ENCODE measurements at regions not wholly inside any gene's neighbourhood (a gene's known extent, or its start where the extent isn't known, plus 50 kb on each side); places are given as distances from the start of the nearest gene placed in this dataset.
"Not testable (repeated sequence)": the region's sequence is repeated elsewhere in the genome, so short reads cannot be mapped to it uniquely, and the experiment has no call there.

DNA sequence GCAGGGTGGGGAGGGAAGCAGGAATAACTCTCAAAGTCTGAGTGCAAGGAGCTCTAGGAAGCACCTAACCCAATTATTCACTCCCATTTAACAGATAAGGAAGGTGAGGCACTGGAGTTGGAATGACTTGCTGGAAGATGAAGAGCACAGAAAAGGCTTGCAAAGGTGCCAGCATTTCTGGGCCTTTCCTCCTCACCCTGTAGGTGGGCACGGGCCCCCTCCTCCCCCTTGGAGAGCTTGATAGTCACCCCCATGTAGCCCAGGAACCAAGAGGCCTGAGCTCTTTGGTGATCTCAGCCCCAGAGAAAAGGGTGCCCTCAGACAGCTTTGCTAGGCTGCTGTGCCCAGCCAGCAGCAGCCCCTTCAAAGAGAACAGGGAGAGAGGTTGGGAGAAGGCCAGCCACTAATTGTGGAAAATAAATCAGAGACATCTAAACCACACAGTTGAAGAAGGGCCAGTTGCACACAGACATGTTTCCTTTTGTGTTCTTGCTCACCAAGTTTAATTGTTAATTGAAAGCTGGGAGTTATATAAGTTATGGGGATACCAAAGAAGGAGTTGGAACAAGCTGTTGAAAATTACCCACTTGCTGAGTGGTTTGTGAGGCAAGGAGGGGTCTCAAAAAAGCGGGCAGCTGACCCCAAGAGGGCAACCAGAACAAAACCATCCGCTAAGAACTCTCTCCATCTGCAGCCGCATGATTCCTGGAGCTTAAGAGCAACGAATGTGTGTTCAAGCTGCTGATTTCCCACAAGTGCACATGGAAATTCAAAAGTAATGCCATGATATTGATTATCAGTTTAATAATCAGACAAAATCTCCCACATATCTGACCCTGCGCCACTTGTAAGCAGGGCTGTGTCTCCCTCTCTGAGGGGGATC is 77.0 kb downstream of the MRPL14 start:
- no peak for DNase-seq

DNA sequence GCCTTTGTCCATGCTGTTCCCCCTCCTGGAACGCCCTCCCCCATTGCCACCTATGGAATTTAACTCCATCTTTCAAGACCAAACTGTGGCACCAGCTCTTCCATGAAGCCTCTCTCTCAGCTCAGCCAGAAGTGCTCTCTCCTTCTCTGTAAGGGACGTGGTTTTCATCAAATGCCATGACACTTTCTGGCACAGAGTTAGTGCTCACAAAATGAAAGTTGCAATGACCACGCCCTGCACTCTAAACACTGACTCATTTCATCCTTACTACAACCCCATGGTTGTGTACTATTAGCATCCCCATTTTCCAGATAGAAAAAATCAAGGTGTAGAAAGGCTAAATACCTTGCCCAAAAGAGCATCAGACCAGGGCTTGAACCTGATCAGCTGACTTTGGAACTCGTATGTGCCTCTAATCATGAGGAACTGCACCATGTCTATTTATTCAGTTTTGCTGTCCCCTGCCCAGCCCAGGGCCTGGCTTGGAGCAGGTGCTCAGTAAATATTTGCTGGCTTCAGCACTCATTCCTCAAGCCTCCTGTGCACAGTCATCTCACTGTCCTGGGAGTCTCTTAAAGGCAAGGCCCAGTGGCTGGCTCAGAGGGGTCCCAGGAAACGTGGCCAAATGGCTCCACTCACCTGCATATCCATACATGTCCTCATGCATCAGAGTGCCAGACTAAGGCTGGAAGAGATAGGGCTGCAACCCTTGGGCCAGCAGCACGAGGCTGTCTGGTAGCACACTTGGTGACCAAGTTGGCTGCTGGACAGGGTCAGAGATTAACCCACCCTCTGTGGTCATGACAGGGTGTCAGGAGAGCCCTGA is 77.9 kb downstream of the MRPL14 start:
- DNase-seq: no peak

DNA sequence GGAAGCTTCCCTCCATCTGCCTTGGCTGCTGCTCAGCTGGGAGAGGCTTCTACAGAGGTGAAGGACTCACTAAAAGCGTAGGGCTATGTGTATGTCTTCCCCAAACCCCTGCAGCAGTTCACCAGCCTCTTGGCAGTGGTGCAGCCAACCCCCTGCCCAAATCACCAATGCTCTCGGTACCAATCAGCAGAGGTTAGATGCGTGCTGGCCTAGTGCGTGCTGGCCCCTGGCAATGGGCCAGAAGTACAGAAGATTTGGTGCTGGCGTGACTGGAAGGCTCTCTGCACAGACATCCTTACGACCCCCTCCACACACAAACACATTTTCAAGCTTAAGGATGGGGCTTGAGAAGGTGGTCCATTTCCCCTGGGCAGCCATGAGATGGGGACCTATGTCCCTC is 79.0 kb downstream of the MRPL14 start:
- no peak for DNase-seq

DNA sequence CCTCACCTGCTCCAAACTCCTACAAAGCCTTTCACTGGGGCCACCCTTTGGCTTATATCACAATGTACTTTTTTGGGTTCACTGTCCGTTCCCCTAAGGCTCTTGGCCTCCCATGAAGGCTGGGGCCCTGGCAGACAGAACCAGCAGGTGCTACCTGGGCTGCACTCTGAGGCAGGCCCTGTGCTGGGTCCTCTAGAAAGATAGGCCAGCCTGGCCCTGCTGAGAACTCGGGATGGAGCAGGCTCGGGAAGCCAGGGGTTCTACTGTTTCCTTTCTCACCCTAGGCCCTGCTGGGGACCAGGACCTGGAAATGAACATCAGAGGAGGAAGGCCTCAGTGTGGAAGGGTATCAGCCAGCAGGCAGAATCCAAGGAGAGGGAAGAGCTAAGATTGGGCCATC is 79.5 kb downstream of the MRPL14 start:
- no peak for DNase-seq

DNA sequence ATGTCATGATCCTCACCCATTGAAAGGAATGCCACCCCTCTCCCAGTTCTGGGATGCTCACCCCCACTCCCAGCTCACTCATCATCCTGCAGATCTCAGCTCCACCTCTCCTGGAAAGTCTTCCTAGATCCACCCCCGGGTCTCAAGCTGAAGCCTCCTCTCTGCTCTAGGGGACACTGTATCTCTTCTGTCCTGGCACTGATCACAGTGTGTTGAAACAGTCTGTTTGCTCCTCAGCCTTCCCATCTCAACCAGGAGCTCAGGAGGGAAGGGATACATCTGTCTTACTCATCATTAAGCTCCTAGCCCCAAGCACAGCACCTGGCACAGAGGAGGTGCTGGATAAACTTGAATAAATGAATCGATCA is 80.1 kb downstream of the MRPL14 start:
- DNase-seq: no peak

DNA sequence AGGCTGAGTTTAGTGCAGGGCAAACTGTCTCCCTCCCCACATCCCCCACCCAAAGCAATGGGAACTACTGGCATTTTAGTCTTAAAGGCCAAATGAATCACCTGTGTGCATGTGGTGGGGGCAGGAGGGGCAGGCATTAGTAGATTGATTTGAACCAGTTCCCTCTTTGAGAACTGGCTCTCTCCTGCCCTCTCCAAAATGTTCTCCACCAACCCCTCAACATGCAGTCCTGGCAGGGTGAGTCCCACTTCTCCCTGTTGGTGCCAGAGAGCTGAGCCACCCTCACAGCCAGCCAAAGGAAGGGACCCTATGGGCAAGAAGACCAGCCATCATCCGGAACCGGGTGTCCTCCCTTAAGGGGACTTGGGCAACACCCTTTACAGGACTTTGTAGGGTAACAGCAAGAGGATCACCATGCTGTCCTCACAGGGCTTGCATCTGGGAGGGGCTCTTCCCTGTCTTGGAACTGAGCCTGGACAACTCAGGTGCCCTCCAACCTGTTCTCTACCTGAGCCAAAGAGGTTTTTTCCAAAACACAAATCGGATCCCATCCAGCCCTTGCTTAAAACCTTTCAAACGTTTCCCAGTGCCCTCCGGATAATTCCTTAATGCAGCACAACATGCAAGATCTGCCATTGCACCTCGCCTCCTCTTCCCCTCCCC is 80.6 kb downstream of the MRPL14 start:
- no peak for DNase-seq

DNA sequence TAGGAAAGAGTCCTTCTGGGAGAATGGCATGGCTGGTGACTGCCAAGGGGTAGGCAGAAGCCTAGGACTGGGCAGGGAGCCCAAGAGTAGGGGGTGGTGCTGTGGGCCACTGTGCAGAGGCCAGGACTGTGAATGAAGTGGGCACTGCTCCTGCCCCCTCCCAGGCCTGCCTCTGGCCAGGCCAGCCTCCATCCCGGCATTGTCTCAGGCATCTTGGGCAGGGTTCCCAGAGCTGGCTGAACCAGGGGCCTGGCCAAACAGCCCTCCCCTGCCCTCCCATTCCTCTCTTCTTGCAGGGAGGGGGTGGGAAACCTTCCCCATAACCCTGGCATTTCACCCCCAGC is 81.6 kb downstream of the MRPL14 start:
- DNase-seq: no peak

DNA sequence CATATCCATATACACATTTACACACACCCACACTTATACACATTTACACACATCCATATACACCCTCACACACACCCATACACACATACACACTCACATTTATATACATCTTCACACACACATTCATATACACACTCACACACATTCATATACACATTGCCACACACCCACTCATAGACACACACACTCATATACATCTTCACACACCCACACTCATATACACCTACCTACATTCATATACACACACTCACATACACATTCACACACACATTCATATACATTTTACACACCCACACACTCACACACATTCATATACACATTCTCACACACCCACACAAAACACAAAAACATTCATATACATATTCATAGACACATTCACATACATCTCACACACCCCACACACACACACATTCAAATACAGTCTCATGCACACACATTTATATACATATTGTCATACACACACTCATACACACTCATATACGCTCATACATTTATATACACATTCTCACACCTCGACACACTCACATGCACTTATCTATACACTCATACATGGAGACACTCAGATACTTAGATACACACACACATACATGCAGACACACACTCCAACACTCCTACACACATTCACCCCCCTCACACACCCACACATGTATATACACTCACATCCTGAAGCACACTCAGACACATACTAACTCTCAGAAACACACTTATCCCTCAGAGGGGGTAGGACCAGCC is 82.1 kb downstream of the MRPL14 start:
- no peak for DNase-seq

DNA sequence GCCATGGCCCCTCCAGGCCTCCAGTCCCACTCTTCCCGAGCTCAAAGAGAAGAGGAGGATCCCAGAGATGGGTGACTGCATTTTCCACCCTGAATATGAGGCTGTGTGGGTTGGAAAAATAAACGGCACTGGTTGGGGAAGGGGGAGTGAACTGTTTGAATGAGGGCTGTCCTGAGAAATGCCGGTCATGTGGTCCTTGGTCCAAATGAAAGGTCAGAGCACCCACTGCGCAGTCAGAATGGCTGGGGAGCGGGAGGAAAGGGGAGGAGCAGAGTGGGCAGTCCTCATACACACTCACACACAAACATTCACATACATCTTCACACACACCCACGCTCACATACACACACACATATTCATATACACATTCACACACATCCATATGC is 83.1 kb downstream of the MRPL14 start:
- DNase-seq: no peak

DNA sequence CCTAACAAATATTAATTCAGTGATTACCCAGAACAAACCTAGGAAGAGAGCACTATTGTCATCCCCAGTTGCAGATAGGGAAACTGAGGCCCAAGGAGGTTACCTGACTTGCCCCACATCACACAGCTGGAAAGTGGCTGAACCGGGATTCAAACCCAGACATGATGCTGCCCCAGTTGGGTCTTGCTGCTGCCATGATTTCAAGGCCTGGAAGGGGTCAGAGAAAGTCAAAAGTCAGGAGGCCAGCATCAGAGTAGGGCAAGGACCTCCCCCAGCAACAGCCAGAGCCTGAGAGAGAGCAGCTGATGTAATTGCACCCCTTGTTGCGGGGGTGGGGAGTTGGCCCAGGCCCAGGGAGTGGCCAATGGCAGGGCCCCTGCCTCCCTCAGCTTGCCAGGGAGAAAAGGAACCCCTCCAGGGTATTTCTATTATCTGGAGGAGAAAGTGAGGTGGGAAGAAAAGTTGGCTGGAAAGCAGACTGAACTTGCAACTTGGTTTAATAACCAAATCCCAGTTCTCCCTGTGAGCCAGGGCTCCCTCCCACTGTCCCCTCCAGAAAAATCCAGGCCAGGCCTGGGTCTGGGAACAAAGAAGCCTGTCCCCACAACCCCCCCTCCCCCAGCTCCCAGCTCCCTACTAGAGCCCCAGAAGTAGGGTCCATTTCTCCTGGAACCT is 83.6 kb downstream of the MRPL14 start:
- DNase-seq: no peak

DNA sequence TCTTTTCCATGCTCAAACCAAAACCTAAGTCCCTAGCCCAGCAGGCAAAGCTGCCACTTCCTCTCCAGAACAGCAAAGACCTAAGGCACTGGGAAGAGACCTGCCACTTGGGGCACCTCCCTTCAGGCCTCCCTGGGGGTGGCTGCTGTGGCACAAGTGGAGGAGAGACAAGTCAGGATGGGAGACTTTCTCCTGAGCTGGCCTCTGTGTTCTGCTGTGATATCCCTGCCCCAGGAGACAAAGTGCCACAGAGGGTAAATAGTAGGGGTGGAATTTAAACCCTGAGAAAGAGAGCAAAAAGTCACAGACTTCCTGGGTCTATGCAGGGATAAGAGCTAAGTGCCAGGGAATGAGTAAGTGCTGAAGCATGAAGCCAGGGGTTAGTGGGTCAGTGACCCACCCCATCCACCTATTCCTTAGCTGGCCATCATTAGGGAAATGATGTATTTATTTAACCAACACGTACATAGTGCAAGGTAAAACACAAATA is 84.2 kb downstream of the MRPL14 start:
- DNase-seq: no peak

DNA sequence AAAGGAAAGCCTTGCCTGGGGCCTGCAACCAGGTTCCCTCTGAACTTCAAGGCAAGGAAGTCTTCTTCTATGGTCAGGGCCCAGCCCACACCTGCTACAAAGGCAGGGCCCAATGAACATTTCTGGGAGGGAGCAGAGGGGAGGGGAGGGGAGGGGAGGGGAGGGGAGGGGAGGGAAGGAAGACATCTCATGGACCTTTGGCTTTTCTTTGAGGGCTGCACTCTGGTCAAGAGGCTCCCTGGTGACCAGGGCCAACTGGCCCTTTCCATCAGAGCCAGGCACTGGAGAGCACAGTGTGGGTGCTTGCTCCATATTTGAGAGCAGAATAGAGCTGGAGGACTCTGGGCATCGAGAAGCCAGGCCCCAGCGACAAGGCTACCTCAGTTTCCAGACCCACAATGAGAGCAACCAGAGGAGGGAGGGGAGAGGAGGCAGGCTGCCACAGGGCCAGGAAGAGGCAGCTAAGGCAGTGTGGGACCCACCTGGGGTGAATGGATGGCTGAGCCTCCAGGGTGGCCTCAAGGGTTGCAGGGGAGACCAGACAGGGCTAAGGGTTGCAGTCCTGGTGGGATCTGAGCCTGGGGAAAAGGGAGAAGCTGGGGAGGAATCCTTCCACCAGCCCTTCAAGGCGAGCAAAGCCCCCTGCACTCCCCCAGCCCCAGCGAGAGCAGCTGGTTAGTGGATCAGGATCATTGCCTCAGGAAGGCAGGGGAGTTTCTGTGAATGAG is 84.8 kb downstream of the MRPL14 start:
- DNase-seq: no peak

DNA sequence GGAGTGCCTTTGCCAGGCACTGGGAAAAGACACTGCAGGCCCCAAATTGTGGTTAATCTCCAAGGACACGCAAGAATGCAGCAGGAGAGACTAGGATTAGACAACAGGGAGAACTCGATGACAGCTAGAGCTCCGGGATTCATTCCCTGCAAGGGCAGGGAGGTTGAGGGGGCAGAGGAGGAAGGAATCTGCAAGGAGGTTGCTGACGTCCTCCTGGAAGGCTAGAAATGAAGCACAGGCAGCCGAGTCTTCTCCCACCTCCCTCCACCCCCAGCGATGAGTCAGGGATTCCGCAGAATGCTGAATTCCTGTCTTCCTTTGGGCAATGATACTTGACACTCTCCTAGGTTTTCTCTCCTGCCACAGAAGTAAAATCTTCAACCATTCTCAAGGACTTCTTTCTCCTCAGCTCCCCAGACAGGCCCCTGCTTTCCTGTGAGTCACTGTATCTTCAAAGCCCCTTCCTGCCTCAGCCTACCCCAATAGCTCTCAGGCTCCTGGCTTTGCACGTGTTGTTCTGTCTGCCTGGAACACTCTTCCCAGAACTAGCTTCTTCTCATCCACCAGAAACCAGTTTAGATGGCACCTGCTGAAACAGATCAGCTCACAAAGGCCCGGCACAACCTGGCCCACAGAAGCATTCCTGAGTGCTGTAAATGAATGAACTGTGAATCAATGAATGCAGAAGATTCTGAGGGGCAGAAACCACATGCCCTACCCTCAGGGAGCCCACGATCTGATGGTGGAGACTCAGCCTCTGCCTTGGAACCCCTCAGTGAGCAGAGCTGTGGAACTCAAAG is 85.6 kb downstream of the MRPL14 start:
- DNase-seq: no peak

DNA sequence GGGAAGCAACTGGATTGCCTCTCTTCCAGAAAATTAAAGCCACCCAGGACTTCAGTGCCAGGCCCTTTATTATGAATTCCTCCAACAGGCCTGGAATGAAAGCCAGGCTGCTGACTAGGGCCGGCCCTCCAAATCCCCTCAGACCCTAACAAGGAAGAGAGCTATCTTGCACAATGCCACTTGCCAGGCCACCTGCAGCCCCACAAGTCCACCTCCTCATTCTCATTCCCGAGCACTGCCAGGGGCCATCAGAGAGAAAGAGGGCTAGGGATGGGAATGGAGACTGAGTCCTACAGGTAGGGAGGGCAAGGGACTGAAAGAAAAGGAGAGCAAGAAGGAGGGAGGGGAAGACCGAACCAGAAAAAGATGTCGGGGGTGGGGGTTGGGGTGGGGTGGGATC is 86.5 kb downstream of the MRPL14 start:
- DNase-seq: no peak

DNA sequence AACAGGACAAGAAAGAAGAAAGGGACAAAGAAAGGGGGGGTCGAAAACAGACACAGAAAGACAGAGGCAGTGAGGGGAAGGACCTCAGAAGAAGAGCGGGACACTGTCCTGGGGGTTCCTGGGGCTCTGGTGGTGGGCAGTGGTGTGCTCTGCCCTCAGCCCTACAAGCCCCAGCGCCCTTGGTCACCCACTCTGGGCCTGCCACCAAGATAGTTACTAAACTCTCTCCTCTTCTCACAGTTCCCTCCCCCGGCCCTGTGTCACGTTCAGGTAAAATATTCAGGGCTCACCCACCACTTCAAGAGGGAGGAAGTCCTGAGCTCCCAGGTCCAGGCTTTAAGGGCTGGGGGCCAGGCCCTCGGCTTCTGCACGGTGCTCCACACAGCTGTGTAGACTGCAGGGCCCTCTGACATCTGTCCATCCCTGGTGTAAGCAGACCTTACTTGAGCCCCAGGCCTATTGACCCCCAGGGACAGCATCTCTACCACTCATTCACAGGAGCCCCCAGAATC is 87.4 kb downstream of the MRPL14 start:
- DNase-seq: no peak

DNA sequence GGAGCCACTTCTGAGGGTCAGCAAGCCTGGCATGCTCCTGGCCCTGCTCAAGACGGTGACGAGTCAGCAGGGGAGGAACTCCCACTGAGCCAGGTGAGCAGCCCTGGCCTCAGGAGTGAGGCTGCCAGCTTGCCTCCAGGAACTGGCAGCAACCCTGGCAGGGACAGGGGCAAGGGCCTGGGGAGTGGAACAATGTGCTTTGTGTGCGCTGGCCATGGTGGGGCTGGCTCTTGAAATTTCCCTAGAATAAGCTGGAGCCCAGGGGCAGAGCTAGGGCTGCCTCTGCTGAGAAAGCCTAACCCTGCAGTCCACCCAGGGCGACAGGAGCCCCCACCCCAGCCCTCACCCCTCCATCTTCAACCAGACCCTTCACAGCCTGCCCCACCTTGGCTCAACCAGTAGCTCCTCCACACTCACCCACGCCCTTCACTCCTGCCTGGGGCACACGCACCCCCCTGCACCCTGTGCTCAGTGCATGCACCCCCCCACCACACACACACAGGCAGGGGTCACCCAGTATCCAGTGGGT is 88.0 kb downstream of the MRPL14 start:
- no peak for DNase-seq

DNA sequence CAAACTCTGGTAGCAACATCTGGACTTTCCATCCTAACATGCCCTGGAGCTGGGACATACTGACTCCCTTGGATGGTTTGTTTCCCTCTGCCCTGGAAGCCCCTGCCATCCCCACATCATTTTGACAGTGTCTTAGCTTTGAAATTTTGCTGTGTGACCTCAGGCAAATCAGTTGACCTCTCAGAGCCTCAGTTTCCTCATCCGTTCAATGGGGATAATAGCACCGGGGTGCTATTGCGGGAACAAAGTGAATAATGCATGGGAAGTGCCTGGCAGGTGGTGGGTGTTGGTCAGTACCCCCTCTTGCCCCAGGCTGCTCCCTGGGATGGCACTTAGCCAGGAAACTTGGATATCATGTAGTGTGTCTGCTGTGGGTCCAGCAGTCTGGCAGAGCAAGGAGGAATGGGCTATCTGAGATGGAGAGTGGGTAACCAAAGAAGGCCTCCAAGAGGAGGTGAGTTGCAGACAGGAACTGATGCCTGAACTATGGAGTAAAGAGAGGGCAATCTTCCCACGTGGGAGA is 88.6 kb downstream of the MRPL14 start:
- no peak for DNase-seq

DNA sequence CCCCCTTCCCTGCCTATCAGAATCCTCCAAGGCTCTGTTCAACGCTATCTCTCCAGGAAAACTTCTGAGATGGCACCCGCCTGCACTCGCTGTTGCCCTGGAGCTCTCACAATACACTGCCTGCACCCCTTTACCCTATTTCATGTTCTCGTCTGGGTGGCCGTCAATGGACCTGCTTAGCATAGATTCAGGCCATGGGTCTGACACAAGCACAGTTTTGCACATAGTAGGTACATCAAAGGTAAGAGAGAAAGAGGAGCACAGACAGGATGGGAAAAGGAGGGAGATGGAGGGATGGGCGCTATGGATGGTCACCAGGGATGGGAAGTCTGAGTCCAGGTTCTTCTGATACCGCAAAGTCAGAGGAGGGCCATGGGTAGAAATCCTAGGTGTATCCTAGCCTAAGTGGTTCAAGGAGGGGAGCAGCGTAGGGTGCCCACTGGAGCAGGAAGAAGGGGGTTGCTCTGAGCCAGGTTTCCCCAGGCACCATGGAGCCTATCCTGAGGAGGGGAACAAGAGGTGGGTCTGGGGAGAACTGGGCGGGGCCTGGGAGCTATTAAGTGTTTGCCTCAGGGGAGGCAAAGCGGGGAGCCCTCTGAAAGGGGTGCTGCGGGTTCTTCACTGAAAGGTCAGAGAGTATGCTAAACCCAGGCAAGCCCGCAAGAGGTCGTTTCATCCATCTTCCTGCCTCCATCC is 89.3 kb downstream of the MRPL14 start:
- DNase-seq: no peak

DNA sequence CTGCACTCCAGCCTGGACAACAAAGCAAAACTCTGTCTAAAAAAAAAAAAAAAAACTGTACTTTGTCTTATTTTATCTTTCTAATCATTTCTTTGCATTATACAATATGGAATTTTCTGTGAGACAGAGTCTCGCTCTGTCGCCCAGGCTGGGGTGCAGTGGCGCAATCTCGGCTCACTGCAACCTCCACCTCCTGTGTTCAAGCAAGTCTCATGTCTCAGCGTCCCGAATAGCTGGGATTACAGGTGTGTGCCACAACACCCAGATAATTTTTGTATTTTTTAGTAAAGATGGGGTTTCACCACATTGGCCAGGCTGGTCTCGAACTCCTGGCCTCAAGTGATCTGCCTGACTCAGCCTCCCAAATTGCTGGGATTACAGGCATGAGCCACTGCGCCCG is 90.0 kb downstream of the MRPL14 start:
- DNase-seq: not testable (repeated sequence)
